ENCODE measurements at regions not wholly inside any gene's neighbourhood (a gene's known extent, or its start where the extent isn't known, plus 50 kb on each side); places are given as distances from the start of the nearest gene placed in this dataset.
A peak's percentile ranks its signal among the peaks of the same experiment; 100 is the strongest.

- Histone ChIP-seq H3K36me3 (ENCODE audit: insufficient read depth) (no peaks in the 10 kb centered on the region), H3K4me3 (no peak overlapping the region), H3K4me1 (ENCODE audit: insufficient read depth) (no peaks in the 10 kb centered on the region), H3F3A (replicated peaks; ENCODE audit: low read depth) (no peaks in the 10 kb centered on the region), H2AFZ (peak overlapping the region; percentile 67; the same call in 1 of the 2 replicates), H3K79me2 (replicated peaks; ENCODE audit: insufficient read depth) (no peaks in the 10 kb centered on the region), H3K4me2 (no peak overlapping the region), H4K20me1 (replicated peaks; ENCODE audit: insufficient read depth) (no peaks in the 10 kb centered on the region), H3K27me3 (ENCODE audit: insufficient read depth) (no peaks in the 10 kb centered on the region), H3K27ac (ENCODE audit: low read depth) (no peak overlapping the region), H3K9me2 (ENCODE audit: insufficient read depth) (no peaks in the 10 kb centered on the region)
- Mint-ChIP-seq H3K27me3 (ENCODE audit: insufficient read depth, low read depth, poor library complexity) (no peaks in the 10 kb centered on the region), H3K27ac (no peak overlapping the region), H3K9me3 (peaks cover 9% of the 10 kb centered on the region; the same call in 2 of the 3 replicates), H3K4me1 (no peaks in the 10 kb centered on the region), H3K4me3 (no peak overlapping the region), H3K36me3 (ENCODE audit: low read depth) (no peaks in the 10 kb centered on the region)
- ATAC-seq (no peak), DNase-seq (ENCODE audit: low spot score) (no peak)
- TF ChIP-seq EZH2 (IDR thresholded peaks at IDR 0.05; ENCODE audit: low read depth, unreplicated experiment) (no peak), JUNB (IDR thresholded peaks at IDR 0.05; ENCODE audit: unreplicated experiment) (no peak), STAT1 (IDR thresholded peaks at IDR 0.05; ENCODE audit: unreplicated experiment) (no peak), ZNF331 (CRISPR knock-in tag; IDR thresholded peaks at IDR 0.05; ENCODE audit: low read depth) (no peak), CTCF (conservative IDR thresholded peaks at IDR 0.05; ENCODE audit: low read depth in 2 of 2) (no peak), NANOG (IDR thresholded peaks at IDR 0.05; ENCODE audit: borderline replicate concordance) (no peak), ZNF462 (CRISPR knock-in tag; IDR thresholded peaks at IDR 0.05) (no peak), ZNF114 (CRISPR knock-in tag; IDR thresholded peaks at IDR 0.05) (no peak), POLR2AphosphoS5 (IDR thresholded peaks at IDR 0.05; ENCODE audit: low read depth) (no peak), EZH2phosphoT487 (IDR thresholded peaks at IDR 0.05; ENCODE audit: unreplicated experiment) (no peak), CREB1 (CRISPR knock-in tag; IDR thresholded peaks at IDR 0.05; ENCODE audit: low read depth) (no peak)
- TF ChIP-seq, protein P1, sequence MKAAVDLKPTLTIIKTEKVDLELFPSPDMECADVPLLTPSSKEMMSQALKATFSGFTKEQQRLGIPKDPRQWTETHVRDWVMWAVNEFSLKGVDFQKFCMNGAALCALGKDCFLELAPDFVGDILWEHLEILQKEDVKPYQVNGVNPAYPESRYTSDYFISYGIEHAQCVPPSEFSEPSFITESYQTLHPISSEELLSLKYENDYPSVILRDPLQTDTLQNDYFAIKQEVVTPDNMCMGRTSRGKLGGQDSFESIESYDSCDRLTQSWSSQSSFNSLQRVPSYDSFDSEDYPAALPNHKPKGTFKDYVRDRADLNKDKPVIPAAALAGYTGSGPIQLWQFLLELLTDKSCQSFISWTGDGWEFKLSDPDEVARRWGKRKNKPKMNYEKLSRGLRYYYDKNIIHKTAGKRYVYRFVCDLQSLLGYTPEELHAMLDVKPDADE (IDR thresholded peaks at IDR 0.05): no peak
- TF ChIP-seq, protein P2, sequence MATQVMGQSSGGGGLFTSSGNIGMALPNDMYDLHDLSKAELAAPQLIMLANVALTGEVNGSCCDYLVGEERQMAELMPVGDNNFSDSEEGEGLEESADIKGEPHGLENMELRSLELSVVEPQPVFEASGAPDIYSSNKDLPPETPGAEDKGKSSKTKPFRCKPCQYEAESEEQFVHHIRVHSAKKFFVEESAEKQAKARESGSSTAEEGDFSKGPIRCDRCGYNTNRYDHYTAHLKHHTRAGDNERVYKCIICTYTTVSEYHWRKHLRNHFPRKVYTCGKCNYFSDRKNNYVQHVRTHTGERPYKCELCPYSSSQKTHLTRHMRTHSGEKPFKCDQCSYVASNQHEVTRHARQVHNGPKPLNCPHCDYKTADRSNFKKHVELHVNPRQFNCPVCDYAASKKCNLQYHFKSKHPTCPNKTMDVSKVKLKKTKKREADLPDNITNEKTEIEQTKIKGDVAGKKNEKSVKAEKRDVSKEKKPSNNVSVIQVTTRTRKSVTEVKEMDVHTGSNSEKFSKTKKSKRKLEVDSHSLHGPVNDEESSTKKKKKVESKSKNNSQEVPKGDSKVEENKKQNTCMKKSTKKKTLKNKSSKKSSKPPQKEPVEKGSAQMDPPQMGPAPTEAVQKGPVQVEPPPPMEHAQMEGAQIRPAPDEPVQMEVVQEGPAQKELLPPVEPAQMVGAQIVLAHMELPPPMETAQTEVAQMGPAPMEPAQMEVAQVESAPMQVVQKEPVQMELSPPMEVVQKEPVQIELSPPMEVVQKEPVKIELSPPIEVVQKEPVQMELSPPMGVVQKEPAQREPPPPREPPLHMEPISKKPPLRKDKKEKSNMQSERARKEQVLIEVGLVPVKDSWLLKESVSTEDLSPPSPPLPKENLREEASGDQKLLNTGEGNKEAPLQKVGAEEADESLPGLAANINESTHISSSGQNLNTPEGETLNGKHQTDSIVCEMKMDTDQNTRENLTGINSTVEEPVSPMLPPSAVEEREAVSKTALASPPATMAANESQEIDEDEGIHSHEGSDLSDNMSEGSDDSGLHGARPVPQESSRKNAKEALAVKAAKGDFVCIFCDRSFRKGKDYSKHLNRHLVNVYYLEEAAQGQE (IDR thresholded peaks at IDR 0.05; ENCODE audit: unreplicated experiment): no peak
Measured at GRCh38 chr13:84684048-84684662, 801.9 kb upstream of the SLITRK1 start.
